ENCODE measurements at regions not wholly inside any gene's neighbourhood (a gene's known extent, or its start where the extent isn't known, plus 50 kb on each side); places are given as distances from the start of the nearest gene placed in this dataset.
"Not testable (repeated sequence)": the region's sequence is repeated elsewhere in the genome, so short reads cannot be mapped to it uniquely, and the experiment has no call there.

GRCh38 chr21:5117666-5118295, 5403.6 kb upstream of the TPTE start:
- DNase-seq (ENCODE audit: low read depth); H3K4me3 ChIP-seq (ENCODE audit: low read depth, low read length): not testable (repeated sequence)

- not testable (repeated sequence) for H3K4me3 ChIP-seq (ENCODE audit: low read depth, low read length); DNase-seq (ENCODE audit: low read depth)
Observed at GRCh38 chr21:5118296-5118679, 5403.1 kb upstream of the TPTE start.

- not testable (repeated sequence) for DNase-seq (ENCODE audit: low read depth); H3K4me3 ChIP-seq (ENCODE audit: low read depth, low read length)
Observed at GRCh38 chr21:5119179-5119578, 5402.2 kb upstream of the TPTE start.

GRCh38 chr21:5121399-5121798, 5400.0 kb upstream of the TPTE start:
- not testable (repeated sequence) for H3K4me3 ChIP-seq (ENCODE audit: low read depth, low read length)
- peak; percentile 34 for DNase-seq (ENCODE audit: low read depth)

- H3K4me3 ChIP-seq (ENCODE audit: low read depth, low read length); DNase-seq (ENCODE audit: low read depth): not testable (repeated sequence)
Observed at GRCh38 chr21:5121849-5122248, 5399.5 kb upstream of the TPTE start.

- DNase-seq (ENCODE audit: low read depth); H3K4me3 ChIP-seq (ENCODE audit: low read depth, low read length): not testable (repeated sequence)
- peak; percentile 40 for TF ChIP-seq CTCF (conservative IDR thresholded peaks at IDR 0.05; ENCODE audit: low read depth, low read length)
Observed at GRCh38 chr21:5123655-5124054, 5397.7 kb upstream of the TPTE start.

- peak overlapping the region; percentile 59 for H3K4me3 ChIP-seq (ENCODE audit: low read depth, low read length)
- peak; percentile 83 for DNase-seq (ENCODE audit: low read depth)
Observed at GRCh38 chr21:5128261-5128660, 5393.1 kb upstream of the TPTE start.

GRCh38 chr21:5133824-5134223, 5387.6 kb upstream of the TPTE start:
- not testable (repeated sequence) for H3K4me3 ChIP-seq (ENCODE audit: low read depth, low read length); DNase-seq (ENCODE audit: low read depth)

GRCh38 chr21:5136406-5136805, 5385.0 kb upstream of the TPTE start:
- not testable (repeated sequence) for DNase-seq (ENCODE audit: low read depth); H3K4me3 ChIP-seq (ENCODE audit: low read depth, low read length)

GRCh38 chr21:5137006-5137405, 5384.4 kb upstream of the TPTE start:
- not testable (repeated sequence) for H3K4me3 ChIP-seq (ENCODE audit: low read depth, low read length); DNase-seq (ENCODE audit: low read depth)

- not testable (repeated sequence) for DNase-seq (ENCODE audit: low read depth); H3K4me3 ChIP-seq (ENCODE audit: low read depth, low read length)
Observed at GRCh38 chr21:5138687-5139086, 5382.7 kb upstream of the TPTE start.

- not testable (repeated sequence) for H3K4me3 ChIP-seq (ENCODE audit: low read depth, low read length); DNase-seq (ENCODE audit: low read depth)
Observed at GRCh38 chr21:5139528-5139927, 5381.9 kb upstream of the TPTE start.

GRCh38 chr21:5143011-5143410, 5378.4 kb upstream of the TPTE start:
- DNase-seq (ENCODE audit: low read depth); H3K4me3 ChIP-seq (ENCODE audit: low read depth, low read length): not testable (repeated sequence)

GRCh38 chr21:5144731-5145130, 5376.7 kb upstream of the TPTE start:
- not testable (repeated sequence) for DNase-seq (ENCODE audit: low read depth); H3K4me3 ChIP-seq (ENCODE audit: low read depth, low read length)

- TF ChIP-seq CTCF (conservative IDR thresholded peaks at IDR 0.05; ENCODE audit: low read depth, low read length): peak; percentile 8
- DNase-seq (ENCODE audit: low read depth); H3K4me3 ChIP-seq (ENCODE audit: low read depth, low read length): not testable (repeated sequence)
Observed at GRCh38 chr21:5147685-5148084, 5373.7 kb upstream of the TPTE start.

GRCh38 chr21:5149222-5149621, 5372.2 kb upstream of the TPTE start:
- not testable (repeated sequence) for DNase-seq (ENCODE audit: low read depth); H3K4me3 ChIP-seq (ENCODE audit: low read depth, low read length)

GRCh38 chr21:5153842-5154640, 5367.3 kb upstream of the TPTE start:
- not testable (repeated sequence) for DNase-seq (ENCODE audit: low read depth)
- H3K4me3 ChIP-seq (ENCODE audit: low read depth, low read length): peak overlapping the region; percentile 54

- H3K4me3 ChIP-seq (ENCODE audit: low read depth, low read length): peak overlapping the region; percentile 54
- DNase-seq (ENCODE audit: low read depth): peak; percentile 84
Observed at GRCh38 chr21:5154641-5154982, 5366.8 kb upstream of the TPTE start.

All from choroid plexus epithelial cell (primary cell).